ENCODE measurements at regions not wholly inside any gene's neighbourhood (a gene's known extent, or its start where the extent isn't known, plus 50 kb on each side); places are given as distances from the start of the nearest gene placed in this dataset.

DNA sequence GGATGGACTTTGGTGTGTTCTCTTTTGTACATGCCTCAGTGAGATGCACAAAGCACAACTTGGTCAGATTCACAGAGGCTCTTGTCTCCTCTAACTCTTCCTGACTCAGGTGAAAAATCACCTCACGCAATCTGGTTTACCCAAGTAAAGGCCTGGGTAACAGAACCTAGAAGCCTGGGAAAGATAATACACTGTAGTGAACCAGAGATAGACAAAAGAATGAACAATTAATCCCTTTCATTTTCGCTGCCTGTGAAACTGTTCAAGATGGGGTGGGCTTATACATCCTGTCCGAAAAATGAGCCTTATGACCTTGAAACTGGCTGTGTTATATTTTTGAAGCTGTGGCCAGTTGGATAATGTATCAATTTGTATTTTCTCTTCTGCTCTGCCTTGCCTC is 678.9 kb upstream of the TEX47 start:
- DNase-seq (no peak), ATAC-seq (ENCODE audit: low read depth) (no peak)
- ChIA-PET CTCF (no interaction called here), POLR2A (no interaction called here)
- Mint-ChIP-seq H3K9me3 (peaks cover 17% of the 10 kb centered on the region), H3K4me1 (no peaks in the 10 kb centered on the region), H3K27ac (no peak overlapping the region), H3K4me3 (no peak overlapping the region), H3K27me3 (no peaks in the 10 kb centered on the region), H3K36me3 (ENCODE audit: low read depth) (no peaks in the 10 kb centered on the region)
- intact Hi-C loops (cut with micrococcal nuclease): no loop called here
- TF ChIP-seq CTCF (IDR thresholded peaks at IDR 0.05): no peak

GRCh38 chr7:89477991-89478390 is 676.3 kb upstream of the STEAP1 start:
- ChIA-PET CTCF (no interaction called here), POLR2A (no interaction called here)
- no peak for TF ChIP-seq CTCF (IDR thresholded peaks at IDR 0.05)
- DNase-seq: no peak
- intact Hi-C loops (cut with micrococcal nuclease): no loop called here
- Mint-ChIP-seq H3K4me1 (no peaks in the 10 kb centered on the region), H3K27ac (no peak overlapping the region), H3K9me3 (peaks cover 10% of the 10 kb centered on the region), H3K27me3 (no peaks in the 10 kb centered on the region), H3K36me3 (ENCODE audit: low read depth) (no peaks in the 10 kb centered on the region), H3K4me3 (no peak overlapping the region)
- no peak for ATAC-seq (ENCODE audit: low read depth)

GRCh38 chr7:89495704-89496103 is 658.6 kb upstream of the STEAP1 start:
- Mint-ChIP-seq H3K4me1 (no peaks in the 10 kb centered on the region), H3K9me3 (peaks cover 6% of the 10 kb centered on the region), H3K36me3 (ENCODE audit: low read depth) (no peaks in the 10 kb centered on the region), H3K27ac (no peak overlapping the region), H3K27me3 (no peaks in the 10 kb centered on the region), H3K4me3 (no peak overlapping the region)
- DNase-seq: no peak
- intact Hi-C loops (cut with micrococcal nuclease): no loop called here
- POLR2A ChIA-PET: no interaction called here
- CTCF ChIA-PET: no interaction called here
- no peak for ATAC-seq (ENCODE audit: low read depth)
- TF ChIP-seq CTCF (IDR thresholded peaks at IDR 0.05): no peak

DNA sequence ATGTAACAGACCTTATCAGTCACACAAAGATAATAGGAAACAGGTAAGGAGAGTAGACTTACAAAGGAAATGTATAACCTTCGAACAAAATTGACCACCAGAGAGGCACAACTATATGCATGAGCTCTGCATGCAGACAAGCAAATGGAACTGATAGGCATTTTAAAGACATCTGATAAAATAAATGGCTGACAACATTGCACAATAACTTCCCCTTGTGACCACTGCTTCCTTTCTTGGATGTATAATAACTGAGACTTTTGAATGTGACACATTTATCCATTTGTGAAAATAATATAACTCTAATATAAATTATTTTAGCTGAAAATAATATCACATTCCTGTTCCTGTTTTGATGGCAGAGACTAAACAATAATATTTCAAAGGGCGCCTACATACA is 654.2 kb upstream of the STEAP1 start:
- no peak for DNase-seq
- Mint-ChIP-seq H3K4me1 (no peaks in the 10 kb centered on the region), H3K27ac (no peak overlapping the region), H3K27me3 (no peaks in the 10 kb centered on the region), H3K4me3 (no peak overlapping the region), H3K36me3 (ENCODE audit: low read depth) (no peaks in the 10 kb centered on the region), H3K9me3 (peaks cover 7% of the 10 kb centered on the region)
- CTCF ChIA-PET: no interaction called here
- intact Hi-C loops (cut with micrococcal nuclease): no loop called here
- TF ChIP-seq CTCF (IDR thresholded peaks at IDR 0.05): no peak
- ATAC-seq (ENCODE audit: low read depth): no peak
- POLR2A ChIA-PET: no interaction called here

GRCh38 chr7:89503281-89503680 is 651.0 kb upstream of the STEAP1 start:
- Mint-ChIP-seq H3K9me3 (peaks cover 7% of the 10 kb centered on the region), H3K36me3 (ENCODE audit: low read depth) (no peaks in the 10 kb centered on the region), H3K27ac (no peak overlapping the region), H3K4me3 (no peak overlapping the region), H3K27me3 (no peaks in the 10 kb centered on the region), H3K4me1 (no peaks in the 10 kb centered on the region)
- intact Hi-C loops (cut with micrococcal nuclease): no loop called here
- no peak for TF ChIP-seq CTCF (IDR thresholded peaks at IDR 0.05)
- POLR2A ChIA-PET: no interaction called here
- CTCF ChIA-PET: no interaction called here
- no peak for DNase-seq
- ATAC-seq (ENCODE audit: low read depth): no peak
